NCI-H2196 (cell line): ENCODE measurements at regions not wholly inside any gene's neighbourhood (a gene's known extent, or its start where the extent isn't known, plus 50 kb on each side); places are given as distances from the start of the nearest gene placed in this dataset.
"Not testable (repeated sequence)": the region's sequence is repeated elsewhere in the genome, so short reads cannot be mapped to it uniquely, and the experiment has no call there.

Experiments used
- DNase-seq: peaks from one replicate; lab custom pipeline; 2025; ENCODE audit not compliant: unreplicated experiment; lab: John Stamatoyannopoulos, UW

GRCh38 chr9:740221-740620, 101.3 kb upstream of the DMRT1 start:
- no peak for DNase-seq

DNA sequence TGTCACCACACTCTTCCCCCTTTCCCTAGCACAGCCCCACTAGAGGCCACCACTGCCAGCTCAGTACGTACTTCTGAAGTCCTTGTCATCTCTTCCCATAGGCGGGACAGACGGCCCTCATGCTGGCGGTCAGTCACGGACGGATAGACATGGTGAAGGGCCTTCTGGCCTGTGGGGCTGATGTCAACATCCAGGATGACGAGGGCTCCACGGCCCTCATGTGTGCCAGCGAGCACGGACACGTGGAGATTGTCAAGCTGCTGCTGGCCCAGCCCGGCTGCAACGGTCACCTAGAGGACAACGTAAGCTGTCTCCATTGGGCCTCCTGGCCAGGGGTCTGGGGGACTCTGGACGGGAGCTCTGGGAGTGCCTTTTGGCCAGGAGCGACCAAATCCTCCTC, 99.4 kb upstream of the DMRT1 start:
- no peak for DNase-seq

DNA sequence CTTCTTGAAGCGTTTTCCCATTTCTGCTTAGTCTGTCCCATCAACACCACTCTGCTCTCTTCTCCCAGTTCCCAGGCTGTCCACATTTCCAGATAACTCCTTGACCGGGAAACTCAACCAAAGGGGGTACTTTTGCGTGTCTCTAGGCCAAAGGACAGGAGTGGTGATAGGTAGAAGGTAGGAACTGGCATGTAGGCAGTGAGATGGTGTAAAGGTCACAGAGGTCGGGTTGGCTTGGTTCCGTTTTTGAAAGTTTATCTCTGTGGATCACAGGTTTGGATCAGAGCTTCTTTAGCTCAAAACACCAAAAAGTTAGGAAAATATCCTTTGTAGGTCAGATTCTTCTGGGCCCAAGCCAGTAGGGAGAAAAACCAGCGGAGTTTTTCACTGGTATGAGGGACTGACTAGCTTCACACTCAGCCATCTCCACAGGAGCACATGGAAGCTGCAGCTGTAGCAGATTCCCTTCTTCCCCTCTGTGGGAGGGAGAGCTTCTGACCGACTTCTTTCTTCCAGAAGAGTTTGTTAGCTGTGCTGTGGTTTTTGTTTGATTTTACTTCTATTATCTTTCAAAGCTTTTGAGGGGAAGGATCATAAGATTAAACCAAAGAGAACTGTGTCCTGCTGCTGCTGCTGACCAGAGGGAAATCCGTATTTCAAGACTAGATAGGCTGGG, 98.4 kb upstream of the DMRT1 start:
- DNase-seq: no peak

DNA sequence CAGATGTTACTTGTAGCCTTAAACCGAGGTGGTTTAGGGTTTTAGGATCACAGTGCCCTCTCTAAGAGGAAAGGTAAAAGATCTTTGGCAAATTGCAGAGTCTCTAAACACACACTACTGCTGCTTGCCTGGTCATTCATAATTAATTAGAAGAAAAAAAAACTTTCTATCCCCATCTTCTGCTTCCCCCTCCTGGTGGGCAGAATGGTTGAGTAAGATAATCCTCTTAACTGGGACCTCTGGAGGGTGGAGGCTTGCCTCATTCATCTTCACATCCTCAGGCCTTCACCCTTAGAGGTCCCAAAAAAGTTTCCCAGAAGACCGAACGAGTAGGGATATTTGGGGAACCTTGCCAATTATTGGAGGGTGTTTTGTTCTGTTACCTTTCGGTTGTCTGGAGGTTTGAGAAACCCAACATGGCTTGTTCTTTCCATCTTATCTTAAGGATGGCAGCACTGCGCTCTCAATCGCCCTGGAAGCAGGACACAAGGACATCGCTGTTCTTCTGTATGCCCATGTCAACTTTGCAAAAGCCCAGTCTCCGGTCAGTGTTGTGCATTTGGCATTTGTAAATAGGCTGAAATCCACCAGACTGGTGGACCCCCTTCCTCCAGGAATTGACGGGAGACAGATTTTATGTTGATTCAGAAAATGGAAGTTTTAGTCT, 97.3 kb upstream of the DMRT1 start:
- no peak for DNase-seq

DNA sequence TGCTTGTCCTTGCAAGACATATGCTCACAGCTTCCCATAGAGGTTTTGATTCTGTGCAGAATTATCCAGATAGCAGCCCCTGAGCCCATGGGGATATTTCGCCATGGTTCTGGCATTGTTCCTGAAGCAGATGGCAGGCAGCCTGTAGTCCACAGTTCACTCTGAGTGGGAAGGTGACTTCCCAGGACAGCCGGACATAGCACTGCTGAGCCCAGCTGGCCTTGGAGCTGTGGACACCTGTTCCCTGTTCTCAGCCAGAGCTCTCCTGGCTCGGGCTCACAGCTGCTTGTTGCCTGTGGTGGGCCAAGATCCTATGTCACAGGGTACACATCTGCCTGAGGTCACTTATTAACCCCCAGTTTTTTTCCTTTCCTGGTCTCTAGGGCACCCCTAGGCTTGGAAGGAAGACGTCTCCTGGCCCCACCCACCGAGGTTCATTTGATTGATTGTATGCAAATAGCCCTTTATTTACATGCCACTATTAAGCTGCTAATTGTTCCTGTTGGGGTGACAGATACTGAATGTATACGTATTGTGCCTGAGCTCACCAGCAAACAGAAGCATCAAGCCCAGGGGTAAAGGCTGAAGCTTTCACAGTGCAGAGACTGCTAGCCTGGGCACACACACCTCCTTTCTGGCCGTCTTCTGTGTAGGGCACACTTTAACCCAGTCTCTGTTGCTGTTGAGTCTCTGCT, 96.6 kb upstream of the DMRT1 start:
- DNase-seq: no peak

DNA sequence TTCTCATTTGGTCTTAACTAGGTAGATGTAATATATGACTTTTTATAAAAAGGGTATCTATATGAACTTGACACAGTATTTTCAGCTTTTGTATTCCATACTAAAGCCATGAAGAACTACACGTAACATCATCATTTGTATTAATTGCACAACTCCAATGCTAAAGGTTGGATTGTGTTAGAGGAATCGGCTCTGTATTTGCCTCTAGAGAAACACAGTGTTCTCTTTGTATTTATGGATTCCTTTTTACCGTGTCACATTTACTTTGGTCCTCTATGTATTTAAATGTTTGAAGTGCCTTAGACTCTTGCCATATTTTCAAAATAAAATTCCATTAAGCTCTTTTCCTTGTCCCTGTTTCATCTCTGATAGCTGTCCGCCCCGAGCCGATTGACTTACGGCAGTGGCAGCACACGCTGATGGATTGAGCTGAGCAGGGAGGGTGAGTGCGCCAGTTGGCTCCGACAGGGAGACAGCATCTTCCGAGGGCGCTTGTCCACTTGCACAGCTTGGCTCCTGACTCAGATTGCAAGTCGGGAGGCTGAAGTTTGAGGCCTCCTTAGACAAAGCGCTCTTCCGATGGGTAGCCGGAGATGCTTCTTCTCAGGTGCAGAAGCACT, 95.6 kb upstream of the DMRT1 start:
- no peak for DNase-seq

GRCh38 chr9:746661-747434, 94.6 kb upstream of the DMRT1 start:
- DNase-seq: no peak

DNA sequence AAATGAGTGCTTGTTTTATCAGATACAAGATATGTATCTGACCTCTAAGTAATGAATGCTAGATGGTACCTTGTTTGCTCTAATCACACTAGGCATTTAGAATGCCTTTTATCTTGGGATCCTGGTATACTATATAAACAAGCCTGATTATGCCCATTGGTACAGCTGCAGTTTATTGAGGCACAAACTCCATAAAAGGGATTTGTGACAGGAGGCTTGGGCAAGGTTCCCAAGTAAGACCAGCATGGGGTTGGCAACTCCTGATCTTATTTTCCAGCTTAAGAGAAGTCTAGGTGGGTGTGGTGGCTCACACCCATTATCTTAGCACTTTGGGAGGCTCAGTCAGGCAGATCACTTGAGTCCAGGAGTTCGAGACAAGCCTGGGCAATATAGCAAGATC, 93.9 kb upstream of the DMRT1 start:
- DNase-seq: no peak

GRCh38 chr9:748861-749497, 92.5 kb upstream of the DMRT1 start:
- DNase-seq: no peak

- no peak for DNase-seq
Observed at GRCh38 chr9:749716-750115, 91.8 kb upstream of the DMRT1 start.

DNA sequence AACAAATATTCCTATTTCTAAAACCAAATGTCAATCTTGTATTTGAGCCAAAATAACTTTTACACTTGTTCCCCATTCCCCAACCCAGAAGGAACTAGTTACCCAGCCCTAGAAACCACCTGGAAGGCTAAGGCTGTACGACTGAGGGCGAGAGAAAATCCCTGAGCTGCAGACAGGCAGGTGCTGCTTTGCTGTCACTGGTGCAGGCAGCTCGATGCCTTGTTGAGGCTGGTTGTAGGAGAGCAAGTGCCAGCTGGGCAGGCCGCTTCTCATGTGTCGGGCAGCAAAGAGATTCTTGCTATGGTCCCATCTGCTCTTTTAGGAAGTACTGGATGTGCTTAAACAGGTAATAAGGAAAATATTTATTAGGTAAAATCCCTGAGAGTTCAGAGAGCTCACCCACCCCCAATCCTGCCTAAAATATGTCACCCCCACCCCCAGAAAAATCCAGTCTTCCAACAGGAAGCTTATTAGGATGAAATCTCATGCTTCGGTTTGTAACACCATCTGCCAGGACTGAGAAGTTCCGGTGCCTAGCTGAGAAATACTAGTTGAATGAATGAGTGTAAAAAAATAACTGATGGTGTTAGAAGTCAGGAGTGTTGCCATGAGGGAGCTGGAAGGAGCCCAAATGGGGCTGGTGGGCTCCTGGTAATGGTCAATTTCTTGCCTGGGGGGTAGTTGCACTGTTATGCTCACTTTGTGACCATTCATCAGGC, 91.1 kb upstream of the DMRT1 start:
- no peak for DNase-seq

GRCh38 chr9:751137-752051, 90.1 kb upstream of the DMRT1 start:
- DNase-seq: no peak

DNA sequence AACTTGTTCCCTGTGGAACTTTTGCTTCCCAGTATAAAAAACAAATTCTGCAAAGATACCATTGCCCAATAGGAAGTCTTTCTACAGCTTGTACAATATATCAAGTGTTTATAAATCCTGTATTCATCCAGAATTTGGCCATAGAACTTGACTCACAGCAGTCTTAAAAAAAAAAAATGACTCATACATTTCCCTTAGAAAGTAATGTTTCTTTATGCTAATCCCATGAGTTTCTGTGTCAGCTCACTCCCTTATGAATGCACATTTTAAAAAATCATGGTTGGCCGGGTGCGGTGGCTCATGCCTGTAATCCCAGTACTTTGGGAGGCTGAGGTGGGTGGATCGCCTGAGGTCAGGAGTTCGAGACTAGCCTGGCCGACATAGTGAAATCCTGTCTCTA, 89.3 kb upstream of the DMRT1 start:
- no peak for DNase-seq

DNA sequence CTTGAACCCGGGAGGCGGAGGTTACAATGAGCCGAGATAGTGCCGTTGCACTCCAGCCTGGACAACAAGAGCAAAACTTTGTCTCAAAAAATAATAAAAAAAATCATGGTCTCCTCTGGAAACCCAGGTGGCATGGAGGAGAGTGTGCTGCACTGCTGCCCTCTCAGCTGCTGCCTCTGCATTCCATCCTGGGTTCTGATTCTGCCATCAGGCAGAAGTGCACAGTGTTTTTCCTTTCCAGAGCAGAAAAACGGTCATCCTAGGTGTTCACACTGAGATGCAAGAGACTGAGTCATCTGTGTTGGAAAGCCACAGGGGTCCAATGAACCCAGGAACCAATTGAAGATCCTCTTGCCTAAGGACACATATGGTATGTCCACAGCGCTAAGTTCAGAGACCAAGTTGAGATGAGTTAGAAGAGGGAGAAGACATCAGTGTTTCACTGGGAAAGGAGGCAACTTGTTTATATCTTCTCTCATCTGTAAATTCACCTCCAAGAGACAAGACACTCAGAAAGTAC, 88.8 kb upstream of the DMRT1 start:
- no peak for DNase-seq

- not testable (repeated sequence) for DNase-seq
Observed at GRCh38 chr9:753734-754133, 87.8 kb upstream of the DMRT1 start.

DNA sequence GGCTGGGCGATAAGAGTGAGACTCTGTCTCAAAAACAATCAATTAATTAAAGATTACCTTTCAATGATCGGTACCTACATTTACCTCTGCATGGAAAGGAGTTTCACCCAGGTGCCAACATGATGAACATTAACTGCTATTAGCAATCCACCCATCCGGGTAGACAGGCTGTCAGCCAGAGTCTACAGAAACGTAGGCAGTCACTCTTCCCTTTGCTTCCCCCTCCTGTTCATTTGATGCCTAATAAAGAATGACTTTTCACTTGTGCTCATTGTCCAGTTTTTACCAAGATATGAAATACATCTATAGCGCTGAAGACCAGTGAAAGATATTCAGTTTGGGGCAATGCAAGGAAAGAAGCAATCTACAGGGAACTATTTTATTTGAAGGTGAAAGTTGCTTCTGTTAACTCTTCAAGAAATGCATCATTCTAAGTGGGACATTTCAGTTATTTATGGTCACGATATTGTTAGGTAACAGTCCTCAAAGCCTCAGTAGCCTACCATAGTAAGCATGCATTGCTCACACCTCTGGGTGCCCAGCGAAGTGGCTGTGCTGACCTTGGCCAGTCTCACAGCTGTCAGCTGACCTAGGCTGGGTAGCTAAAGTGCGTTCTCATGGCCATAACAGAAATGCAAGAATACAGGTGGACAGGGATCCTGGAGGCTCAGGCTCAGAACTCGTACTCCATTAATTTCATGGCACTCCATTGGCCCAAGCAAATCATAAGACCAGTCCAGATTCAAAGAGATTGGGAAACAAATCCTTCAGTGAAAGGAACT, 87.2 kb upstream of the DMRT1 start:
- no peak for DNase-seq

DNA sequence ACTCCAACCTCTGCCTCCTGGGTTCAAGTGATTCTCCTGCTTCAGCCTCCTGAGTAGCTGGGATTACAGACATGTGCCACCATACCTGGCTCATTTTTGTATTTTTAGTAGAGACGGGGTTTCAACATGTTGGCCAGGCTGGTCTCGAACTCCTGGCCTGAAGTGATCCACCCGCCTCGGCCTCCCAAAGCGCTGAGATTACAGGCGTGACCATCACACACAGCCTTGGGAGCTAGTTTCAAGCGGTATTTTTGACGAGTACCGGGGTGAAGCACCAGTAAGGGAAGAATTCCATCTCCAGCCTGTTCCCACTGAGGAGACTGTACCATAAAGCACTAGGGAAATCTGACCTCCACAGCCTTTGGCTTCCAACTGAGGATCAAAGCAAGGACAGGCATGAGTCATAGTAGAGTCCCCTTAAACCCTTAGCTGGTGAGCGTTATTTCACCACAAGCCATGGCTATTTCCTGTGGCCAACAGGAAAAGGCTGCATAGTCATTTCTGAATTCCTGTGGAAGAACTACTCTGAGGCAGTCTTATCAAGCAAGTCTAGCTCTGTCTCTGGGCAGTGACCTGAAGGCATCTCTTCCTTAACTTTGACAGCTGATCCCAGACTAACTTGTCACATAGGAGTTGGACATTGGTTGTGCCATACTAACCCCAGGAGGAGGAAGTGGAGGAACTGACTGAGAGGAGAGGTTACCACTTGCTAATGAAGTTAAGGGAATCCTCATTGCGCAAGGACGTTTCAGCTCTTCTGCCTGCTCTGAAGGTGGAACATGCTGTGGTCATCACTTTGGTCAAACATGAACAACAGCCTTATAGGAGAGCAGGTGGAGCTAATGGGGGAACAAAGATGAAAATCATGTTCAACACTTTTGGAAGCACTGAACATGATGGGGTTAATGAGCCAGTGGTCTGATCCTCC, 85.8 kb upstream of the DMRT1 start:
- no peak for DNase-seq
